Stimulated activated effector memory CD8-positive, alpha-beta T cell treated with anti-CD3 and anti-CD28 coated beads, Interleukin-12 subunit alpha, Interleukin-12 subunit beta, amount 100 ng/mL, for 72 hours (primary cell): ENCODE measurements at regions not wholly inside any gene's neighbourhood (a gene's known extent, or its start where the extent isn't known, plus 50 kb on each side); places are given as distances from the start of the nearest gene placed in this dataset.
"Not testable (repeated sequence)": the region's sequence is repeated elsewhere in the genome, so short reads cannot be mapped to it uniquely, and the experiment has no call there.

Source experiments
- ATAC-seq: fragments of 150-1000 bp; cut with Tn5 transposase; 2 replicates; pipeline ENCODE4 v1.10.0; 2021
- DNase-seq, 2 donors: peaks; one replicate each; pipeline ENCODE4 v3.0.0; 2021 to 2022; ENCODE audit warnings: low spot score in 2 of 2
- H3K27ac Mint-ChIP-seq: one replicate; pipeline ENCODE4 v1.8.0; 2022; ENCODE audit warnings: mild to moderate bottlenecking, mixed read lengths
- H3K36me3 Mint-ChIP-seq: one replicate; pipeline ENCODE4 v1.8.0; 2022; ENCODE audit warnings: mild to moderate bottlenecking, mixed read lengths
- H3K4me1 Mint-ChIP-seq: one replicate; pipeline ENCODE4 v1.8.0; 2022; ENCODE audit warnings: mixed read lengths
- H3K4me3 Mint-ChIP-seq: one replicate; pipeline ENCODE4 v1.8.0; 2022; ENCODE audit warnings: mild to moderate bottlenecking, mixed read lengths
- H3K9me3 Mint-ChIP-seq: one replicate; pipeline ENCODE4 v1.8.0; 2022; ENCODE audit warnings: mixed read lengths

DNA sequence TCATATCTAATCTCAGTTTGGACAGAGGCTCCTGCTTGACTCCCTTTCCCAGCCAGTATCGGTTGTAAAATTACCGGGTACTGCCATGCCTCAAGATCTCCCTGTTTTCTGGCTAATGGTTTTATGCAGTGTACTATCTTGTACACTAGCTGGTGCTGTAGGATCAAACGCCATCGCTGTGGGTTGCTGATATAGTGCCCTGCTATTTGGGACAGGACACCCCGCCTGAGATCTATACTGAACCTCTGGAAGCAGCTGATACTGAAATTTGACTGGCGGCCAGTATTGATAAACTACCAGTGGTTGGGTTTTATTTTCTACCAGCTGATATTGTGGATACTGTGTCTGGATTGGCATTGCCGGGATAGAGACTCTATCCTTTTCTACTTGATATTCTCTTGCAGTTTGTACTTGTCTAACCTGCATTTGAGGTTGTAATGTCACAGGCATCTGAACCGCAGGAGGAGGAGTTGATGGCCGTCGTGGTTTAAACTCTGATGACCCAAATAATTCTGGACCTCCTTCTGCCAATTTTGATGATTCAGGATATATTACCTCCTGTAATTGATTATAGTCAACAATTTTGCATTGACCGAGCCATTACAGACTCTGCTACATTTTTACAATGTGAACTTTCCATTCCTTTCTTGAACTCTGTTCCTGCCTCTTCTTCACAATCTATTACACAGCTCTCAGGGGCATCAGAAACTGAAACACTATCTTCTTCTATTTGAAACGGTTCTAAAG is 112.5 kb upstream of the LARP1 start:
- no peaks in the 10 kb centered on the region for H3K36me3 Mint-ChIP-seq
- DNase-seq (no peak), ATAC-seq (no peak)
- peaks cover 13% of the 10 kb centered on the region for H3K4me1 Mint-ChIP-seq
- H3K4me3 Mint-ChIP-seq: no peak overlapping the region
- peaks cover 8% of the 10 kb centered on the region for H3K9me3 Mint-ChIP-seq
- H3K27ac Mint-ChIP-seq: no peak overlapping the region

DNA sequence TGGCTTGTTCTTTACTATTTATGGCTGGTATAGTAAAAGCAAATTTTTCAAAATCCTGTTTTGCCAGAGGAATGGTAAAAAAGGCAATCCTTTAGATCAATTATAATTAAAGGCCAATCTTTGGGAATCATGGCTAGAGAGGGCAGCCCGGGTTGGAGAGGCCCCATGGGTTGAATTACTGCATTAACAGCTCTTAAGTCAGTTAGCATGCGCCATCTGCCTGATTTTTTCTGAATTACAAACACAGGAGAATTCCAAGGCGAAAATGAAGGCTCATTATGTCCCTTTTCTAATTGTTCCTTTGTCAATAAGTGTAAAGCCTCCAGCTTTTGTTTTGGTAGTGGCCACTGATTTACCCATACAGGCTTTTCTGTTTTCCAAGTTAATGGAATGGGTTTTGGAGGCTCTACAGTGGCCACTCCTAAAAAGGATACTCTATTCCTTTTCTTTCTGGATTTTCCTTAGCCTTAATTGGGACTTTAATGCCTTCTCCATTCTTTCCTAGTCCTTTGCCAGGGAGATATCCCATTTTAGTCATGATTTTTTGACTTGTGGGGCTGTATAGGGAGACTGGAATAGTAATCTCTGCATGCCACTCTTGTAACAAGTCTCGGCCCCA is 114.9 kb upstream of the LARP1 start:
- not testable (repeated sequence) for H3K4me3 Mint-ChIP-seq, H3K4me1 Mint-ChIP-seq, ATAC-seq, DNase-seq, H3K9me3 Mint-ChIP-seq, H3K36me3 Mint-ChIP-seq, H3K27ac Mint-ChIP-seq

DNA sequence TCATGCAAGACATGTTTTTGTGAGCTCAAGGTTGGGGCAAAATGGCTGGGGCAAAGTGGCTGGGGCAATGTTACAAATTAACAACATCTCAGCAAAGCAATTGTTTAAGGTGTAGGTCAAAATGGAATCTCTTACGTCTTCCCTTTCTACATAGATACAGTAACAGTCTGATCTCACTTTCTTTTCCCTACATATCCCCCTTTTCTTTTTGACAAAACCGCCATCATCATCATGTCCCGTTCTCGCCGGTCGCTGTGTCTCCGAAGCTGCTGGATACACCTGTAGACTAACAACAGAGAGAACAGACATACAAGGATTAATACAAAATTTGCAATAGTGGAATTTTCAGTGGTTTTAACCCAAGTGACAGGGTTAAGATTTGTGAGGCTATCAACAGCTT is 118.4 kb upstream of the LARP1 start:
- ATAC-seq, H3K27ac Mint-ChIP-seq: not testable (repeated sequence)

DNA sequence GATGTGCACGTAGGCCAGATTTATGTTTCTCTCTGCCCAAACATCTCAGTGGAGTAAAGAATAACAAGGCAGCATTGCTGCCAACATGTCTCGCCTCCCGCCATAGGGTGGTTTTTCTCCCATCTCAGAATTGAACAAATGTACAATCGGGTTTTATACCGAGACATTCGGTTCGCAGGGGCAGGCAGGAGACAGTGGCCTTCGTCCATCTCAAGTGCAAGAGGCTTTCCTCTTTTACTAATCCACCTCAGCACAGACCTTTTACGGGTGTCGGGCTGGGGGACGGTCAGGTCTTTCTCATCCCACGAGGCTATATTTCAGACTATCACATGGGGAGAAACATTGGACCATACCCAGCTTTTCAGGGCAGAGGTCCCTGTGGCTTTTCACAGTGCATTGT is 118.9 kb upstream of the LARP1 start:
- not testable (repeated sequence) for H3K9me3 Mint-ChIP-seq, ATAC-seq, H3K27ac Mint-ChIP-seq, DNase-seq, H3K36me3 Mint-ChIP-seq, H3K4me3 Mint-ChIP-seq, H3K4me1 Mint-ChIP-seq

More for the DNA sequence above, 118.4 kb upstream of the LARP1 start:
- H3K36me3 Mint-ChIP-seq, H3K9me3 Mint-ChIP-seq, H3K4me3 Mint-ChIP-seq, H3K4me1 Mint-ChIP-seq, DNase-seq: not testable (repeated sequence)

DNA sequence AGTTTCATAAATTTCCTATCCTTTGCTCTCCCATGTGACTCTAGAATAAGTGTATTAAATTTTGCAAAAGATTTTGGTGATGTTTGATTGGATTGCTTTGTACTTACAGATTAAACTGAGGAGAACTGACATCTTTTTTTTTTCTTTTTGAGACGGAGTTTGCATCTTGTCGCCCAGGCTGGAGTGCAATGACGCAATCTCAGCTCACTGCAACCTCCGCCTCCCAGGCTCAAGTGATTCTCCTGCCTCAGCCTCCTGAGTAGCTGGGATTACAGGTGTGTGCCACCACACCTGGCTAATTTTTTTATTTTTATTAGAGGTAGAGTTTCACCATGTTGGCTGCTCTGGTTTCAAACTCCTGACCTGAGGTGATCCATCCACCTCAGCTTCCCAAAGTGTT is 121.4 kb upstream of the LARP1 start:
- DNase-seq, H3K36me3 Mint-ChIP-seq, H3K9me3 Mint-ChIP-seq, ATAC-seq, H3K4me1 Mint-ChIP-seq, H3K27ac Mint-ChIP-seq, H3K4me3 Mint-ChIP-seq: not testable (repeated sequence)

DNA sequence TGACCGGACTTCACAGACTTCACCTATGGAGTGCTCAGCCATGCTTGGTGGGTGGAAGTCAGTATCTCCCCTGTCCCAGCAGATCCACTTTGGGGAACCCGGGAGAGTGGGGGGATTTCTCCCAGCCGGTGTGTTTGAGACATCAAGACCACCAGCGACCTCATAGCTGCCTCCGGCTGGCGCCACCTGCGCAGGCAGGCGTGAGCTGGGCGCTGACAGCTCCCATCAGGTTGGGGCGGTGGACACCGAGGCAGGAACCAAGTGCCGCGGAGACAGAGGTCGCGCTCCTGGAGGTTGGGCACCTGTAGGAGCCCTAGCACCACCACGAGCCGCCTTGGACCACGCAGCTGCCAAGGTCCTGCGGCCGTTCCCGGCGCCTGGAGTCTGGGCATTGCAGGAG is 124.0 kb upstream of the LARP1 start:
- Mint-ChIP-seq H3K4me1 (no peaks in the 10 kb centered on the region), H3K27ac (no peak overlapping the region), H3K4me3 (no peak overlapping the region), H3K36me3 (no peaks in the 10 kb centered on the region), H3K9me3 (no peaks in the 10 kb centered on the region)
- DNase-seq: no peak
- no peak for ATAC-seq

DNA sequence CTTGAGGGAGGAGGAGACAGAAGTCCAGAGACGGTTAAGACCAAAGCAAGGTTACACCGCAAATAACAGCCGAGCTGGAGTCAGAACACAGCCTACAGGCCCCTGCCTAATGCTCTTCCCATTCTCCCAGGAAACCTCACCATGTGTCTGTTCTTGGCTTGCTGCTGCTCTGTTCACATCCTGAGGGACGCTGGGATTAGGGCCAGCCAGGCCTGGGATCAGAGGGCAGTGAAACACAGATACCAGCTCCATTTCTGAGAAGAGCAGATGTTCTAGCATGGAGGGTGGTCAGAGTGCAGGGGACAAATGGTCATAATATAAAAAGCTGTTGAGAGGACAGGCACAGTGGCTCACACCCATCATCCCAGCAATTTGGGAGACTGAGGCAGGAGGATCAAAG is 124.8 kb upstream of the LARP1 start:
- H3K4me3 Mint-ChIP-seq: no peak overlapping the region
- DNase-seq (no peak), ATAC-seq (no peak)
- H3K4me1 Mint-ChIP-seq: no peaks in the 10 kb centered on the region
- no peak overlapping the region for H3K27ac Mint-ChIP-seq
- H3K9me3 Mint-ChIP-seq: no peaks in the 10 kb centered on the region
- H3K36me3 Mint-ChIP-seq: no peaks in the 10 kb centered on the region

DNA sequence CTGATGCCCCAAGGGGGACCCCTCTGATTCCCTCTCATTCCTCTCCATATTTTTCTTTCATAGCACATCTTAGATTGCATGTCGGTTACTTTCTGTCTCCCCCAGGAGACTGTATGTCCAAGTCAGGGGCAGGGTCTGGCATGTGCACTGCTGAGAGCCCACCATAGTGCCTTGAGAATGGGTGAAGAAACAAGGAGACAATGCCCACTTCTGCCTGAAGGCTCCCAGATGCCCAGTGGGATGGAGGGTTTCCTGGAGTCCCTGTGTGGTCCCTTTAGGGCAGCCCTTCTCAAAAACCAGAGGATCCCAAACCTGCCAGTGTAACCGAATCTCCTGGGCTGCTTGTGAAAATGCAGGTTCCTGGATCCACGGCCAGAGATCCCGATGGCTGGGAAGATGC is 126.5 kb upstream of the LARP1 start:
- no peaks in the 10 kb centered on the region for H3K4me1 Mint-ChIP-seq
- no peaks in the 10 kb centered on the region for H3K9me3 Mint-ChIP-seq
- no peak overlapping the region for H3K27ac Mint-ChIP-seq
- DNase-seq (no peak), ATAC-seq (no peak)
- no peaks in the 10 kb centered on the region for H3K36me3 Mint-ChIP-seq
- no peak overlapping the region for H3K4me3 Mint-ChIP-seq

DNA sequence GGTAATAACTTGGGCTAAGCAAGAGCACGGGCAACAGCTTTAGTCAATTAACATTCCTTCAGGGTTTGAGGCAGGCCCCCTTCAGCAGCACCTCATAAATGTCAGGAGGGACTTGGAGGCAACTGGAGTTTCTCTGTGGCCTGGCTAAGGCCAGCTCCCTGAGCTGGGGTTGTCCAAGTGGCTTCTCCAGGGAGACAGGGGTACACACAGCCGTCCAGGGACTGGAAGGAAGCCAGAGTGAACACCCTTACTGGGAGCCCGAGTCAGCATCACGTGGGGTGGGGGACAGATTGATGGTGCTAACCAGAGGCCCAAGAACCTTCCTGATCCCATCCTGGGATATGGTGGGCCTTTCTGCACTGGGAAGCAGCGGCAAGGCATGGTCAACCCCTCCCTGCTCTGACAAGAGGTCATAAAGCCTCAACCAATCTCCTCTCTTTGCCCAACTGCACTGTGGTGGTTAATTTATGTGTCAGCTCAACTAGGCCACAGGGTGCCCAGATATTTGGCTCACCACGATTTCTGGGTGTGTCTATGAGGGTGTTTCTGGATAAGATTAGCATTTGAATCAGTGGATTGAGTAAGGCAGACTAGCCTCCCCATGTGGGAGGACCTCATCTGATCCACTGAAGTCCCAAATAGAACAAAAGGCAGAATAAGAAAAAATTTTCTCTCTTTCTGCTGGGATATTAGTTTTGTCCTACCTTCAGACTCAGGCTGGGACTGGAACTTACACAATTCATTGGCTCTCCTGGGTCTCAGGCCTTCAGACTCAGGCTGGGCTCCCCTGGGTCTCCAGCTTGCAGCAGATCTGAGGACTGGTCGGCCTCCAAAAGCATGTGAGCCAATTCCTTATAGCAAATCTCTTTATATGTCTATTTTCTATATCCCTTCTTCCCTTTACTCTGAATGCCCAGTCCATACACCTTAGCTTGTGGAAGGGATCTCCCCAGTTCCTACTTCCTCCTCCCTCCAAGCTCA is 127.2 kb upstream of the LARP1 start:
- Mint-ChIP-seq H3K9me3 (no peaks in the 10 kb centered on the region), H3K27ac (no peak overlapping the region), H3K36me3 (no peaks in the 10 kb centered on the region), H3K4me3 (no peak overlapping the region), H3K4me1 (no peaks in the 10 kb centered on the region)
- DNase-seq (no peak), ATAC-seq (no peak)

DNA sequence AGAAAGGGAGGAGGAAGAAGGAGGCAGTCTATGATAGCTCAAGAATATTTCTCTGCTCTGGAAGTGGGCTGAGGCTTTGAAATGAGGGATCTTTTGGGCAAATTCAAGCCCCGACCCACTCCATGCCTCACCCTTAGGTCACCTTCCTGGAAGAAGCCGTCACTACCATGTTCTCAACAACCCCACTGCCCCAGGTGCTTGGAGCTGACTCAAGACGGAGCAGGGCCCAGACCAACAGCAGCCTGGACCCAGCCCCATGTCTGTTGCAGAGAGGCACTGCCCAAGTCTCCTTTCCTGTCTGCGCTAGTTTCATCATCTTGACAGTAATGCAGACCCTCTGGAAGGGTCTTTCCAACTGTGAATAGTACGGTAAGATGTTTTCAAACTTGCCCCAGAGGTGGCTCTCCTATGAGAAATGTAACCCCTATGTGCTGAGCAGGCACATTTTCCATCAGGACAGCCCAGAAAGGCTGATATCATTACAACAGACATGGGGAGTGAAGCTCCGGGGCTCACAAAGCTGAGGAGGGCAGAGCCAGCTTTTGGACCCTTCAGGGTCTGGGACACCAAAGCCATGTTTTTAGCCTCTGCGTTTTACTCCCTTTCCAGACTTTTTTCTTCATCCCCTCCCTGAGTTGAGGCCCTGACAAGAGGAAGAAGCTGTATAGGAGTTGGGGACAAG is 128.2 kb upstream of the LARP1 start:
- DNase-seq: no peak
- no peak overlapping the region for H3K27ac Mint-ChIP-seq
- no peaks in the 10 kb centered on the region for H3K36me3 Mint-ChIP-seq
- H3K9me3 Mint-ChIP-seq: no peaks in the 10 kb centered on the region
- ATAC-seq: no peak
- no peak overlapping the region for H3K4me3 Mint-ChIP-seq
- H3K4me1 Mint-ChIP-seq: no peaks in the 10 kb centered on the region

DNA sequence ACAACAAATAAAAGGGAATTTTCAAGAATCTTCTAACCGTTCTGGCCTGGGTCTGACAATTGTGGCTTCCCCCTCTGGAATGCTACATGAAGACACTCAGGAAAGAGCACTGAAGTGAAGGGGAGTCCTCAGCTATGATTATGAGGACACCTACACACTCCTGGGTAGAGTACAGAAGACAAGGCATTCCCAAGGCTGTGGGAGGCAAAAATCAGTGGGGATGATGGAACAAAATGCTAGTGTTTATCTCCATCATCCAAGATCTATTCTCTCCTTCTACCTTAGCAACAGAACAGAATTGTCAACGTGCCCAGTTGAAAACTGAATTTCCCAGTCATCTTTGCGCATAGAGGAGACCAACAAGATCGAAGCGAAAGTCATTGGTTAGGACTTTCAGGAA is 130.1 kb upstream of the LARP1 start:
- no peak for DNase-seq
- Mint-ChIP-seq H3K4me3 (no peak overlapping the region), H3K36me3 (no peaks in the 10 kb centered on the region), H3K27ac (no peak overlapping the region), H3K4me1 (no peaks in the 10 kb centered on the region), H3K9me3 (no peaks in the 10 kb centered on the region)
- ATAC-seq: no peak

DNA sequence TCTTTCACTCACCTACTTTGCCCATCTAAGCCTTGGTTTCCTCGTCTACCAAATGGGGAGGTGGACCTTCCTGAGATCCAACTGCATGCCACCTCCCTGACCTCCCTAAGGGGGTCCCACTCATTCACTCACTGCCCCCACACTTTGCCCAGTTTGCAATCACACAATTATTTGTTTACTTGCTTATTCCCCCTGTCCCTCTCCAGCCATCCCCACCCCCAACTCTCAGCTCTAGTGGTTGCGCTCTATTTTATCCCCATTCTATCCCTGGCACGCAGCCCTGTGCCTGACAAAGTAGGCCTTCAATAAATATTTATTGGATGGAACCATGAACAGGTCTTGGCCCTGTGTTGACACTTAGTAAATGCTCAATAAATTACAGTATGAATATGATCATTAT is 130.8 kb upstream of the LARP1 start:
- Mint-ChIP-seq H3K27ac (no peak overlapping the region), H3K4me3 (no peak overlapping the region), H3K9me3 (no peaks in the 10 kb centered on the region), H3K36me3 (no peaks in the 10 kb centered on the region), H3K4me1 (no peaks in the 10 kb centered on the region)
- no peak for DNase-seq
- ATAC-seq: no peak

DNA sequence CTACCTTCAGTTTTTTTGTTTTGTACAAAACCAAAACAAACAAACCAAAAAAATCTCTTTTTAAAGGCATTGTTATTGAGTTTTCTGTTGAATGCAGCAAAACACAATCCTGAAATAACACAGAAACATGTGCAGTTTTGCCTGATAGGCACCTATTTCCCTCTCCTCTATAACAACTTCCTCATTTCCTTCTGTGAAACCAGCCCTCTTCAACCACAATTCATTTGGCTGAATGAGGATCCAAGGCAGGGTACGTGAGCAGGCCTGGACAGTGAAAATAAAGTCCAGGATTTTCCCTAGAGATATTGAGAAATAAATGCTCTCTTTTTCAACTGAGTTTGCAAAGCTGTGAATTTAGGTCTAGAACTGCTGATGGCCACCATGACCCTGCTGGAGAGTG is 134.8 kb upstream of the LARP1 start:
- Mint-ChIP-seq H3K36me3 (no peaks in the 10 kb centered on the region), H3K9me3 (no peaks in the 10 kb centered on the region), H3K27ac (no peak overlapping the region), H3K4me1 (no peaks in the 10 kb centered on the region), H3K4me3 (no peak overlapping the region)
- no peak for DNase-seq
- ATAC-seq: no peak

DNA sequence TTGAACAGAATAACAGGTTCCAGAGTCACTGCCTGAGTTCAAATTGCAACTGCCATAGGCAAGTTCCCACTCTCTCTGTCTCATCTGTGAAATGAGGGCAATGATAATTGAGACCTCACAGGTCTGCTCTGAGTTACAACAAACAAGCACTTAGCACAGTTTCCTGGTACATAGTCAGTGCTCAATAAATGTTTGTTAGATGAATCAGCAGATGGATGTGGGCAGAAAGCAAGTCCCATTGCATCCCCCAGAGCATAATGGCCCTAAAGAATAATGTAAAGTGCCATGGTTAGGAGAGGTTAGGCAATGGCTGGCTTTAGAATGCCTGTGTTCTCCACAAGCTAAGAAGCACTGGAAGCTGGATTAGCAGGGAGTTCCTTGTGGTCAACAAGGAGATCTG is 136.5 kb upstream of the LARP1 start:
- ATAC-seq (no peak), DNase-seq (no peak)
- H3K27ac Mint-ChIP-seq: no peak overlapping the region
- no peaks in the 10 kb centered on the region for H3K9me3 Mint-ChIP-seq
- H3K36me3 Mint-ChIP-seq: no peaks in the 10 kb centered on the region
- H3K4me1 Mint-ChIP-seq: no peaks in the 10 kb centered on the region
- no peak overlapping the region for H3K4me3 Mint-ChIP-seq

DNA sequence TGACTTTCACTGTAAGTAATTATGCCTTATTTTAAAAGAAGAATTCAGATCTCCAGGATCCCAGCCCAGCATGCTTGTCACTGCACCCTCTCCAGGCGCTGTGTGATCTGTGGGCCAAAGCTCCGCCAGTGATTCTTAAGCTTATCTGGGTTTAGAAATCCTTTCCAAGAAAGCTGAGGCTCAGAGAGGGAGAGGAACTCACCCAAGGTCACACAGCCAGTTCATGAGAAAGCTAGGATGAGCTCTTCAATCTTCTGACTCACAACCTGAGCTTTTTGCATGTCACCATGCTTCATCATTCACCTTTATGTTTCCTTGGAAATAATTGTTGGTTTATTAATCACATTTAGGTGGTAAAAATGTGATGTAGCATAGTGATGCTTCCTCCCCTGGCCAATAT is 136.6 kb upstream of the HAND1 start:
- Mint-ChIP-seq H3K4me1 (peaks cover 6% of the 10 kb centered on the region), H3K9me3 (no peaks in the 10 kb centered on the region), H3K4me3 (no peak overlapping the region), H3K36me3 (no peaks in the 10 kb centered on the region), H3K27ac (no peak overlapping the region)
- ATAC-seq (no peak), DNase-seq (no peak)
